ENCODE measurements at regions not wholly inside any gene's neighbourhood (a gene's known extent, or its start where the extent isn't known, plus 50 kb on each side); places are given as distances from the start of the nearest gene placed in this dataset.

- no peak for TF ChIP-seq ZNF707 (tag by site-specific recombination; IDR thresholded peaks at IDR 0.05)
- TF ChIP-seq PRDM10 (tag by site-specific recombination; IDR thresholded peaks at IDR 0.05): no peak
- TF ChIP-seq CTCF (tag by site-specific recombination; IDR thresholded peaks at IDR 0.05): no peak
- no peak for TF ChIP-seq SETDB1 (IDR thresholded peaks at IDR 0.05; ENCODE audit: insufficient read length, low read length)
- no peak for TF ChIP-seq ZFHX2 (tag by site-specific recombination; conservative IDR thresholded peaks at IDR 0.05)
- TF ChIP-seq ZFP69B (tag by site-specific recombination; IDR thresholded peaks at IDR 0.05): no peak
- no peak for TF ChIP-seq SP7 (tag by site-specific recombination; IDR thresholded peaks at IDR 0.05)
- TF ChIP-seq ZNF274 (IDR thresholded peaks at IDR 0.05; ENCODE audit: low read length): no peak
- no peak for TF ChIP-seq ZNF274 (tag by site-specific recombination; IDR thresholded peaks at IDR 0.05; ENCODE audit: borderline replicate concordance)
- no peak for TF ChIP-seq ZNF776 (tag by site-specific recombination; IDR thresholded peaks at IDR 0.05; ENCODE audit: borderline replicate concordance)
- TF ChIP-seq SP2 (tag by site-specific recombination; IDR thresholded peaks at IDR 0.05): no peak
- no peak for TF ChIP-seq ZNF658 (tag by site-specific recombination; IDR thresholded peaks at IDR 0.05)
- TF ChIP-seq ZNF660 (tag by site-specific recombination; IDR thresholded peaks at IDR 0.05): no peak
- no peak for TF ChIP-seq TRIM28 (IDR thresholded peaks at IDR 0.05; ENCODE audit: borderline replicate concordance, low read length)
Measured at GRCh38 chr22:48931452-48931851, 896.2 kb downstream of the BRD1 start.
